Mesendoderm (in vitro differentiated cells): ENCODE measurements at regions not wholly inside any gene's neighbourhood (a gene's known extent, or its start where the extent isn't known, plus 50 kb on each side); places are given as distances from the start of the nearest gene placed in this dataset.

Experiments
- DNase-seq: peaks from one replicate; pipeline ENCODE4 v3.0.0; 2013
- H2AK5ac ChIP-seq: 2 replicates; pipeline ENCODE4 v1.6.1; 2013; ENCODE audit warnings: low read length, inconsistent platforms
- H2BK120ac ChIP-seq: 2 replicates; pipeline ENCODE4 v1.6.1; 2013; ENCODE audit warnings: low read depth, mild to moderate bottlenecking, low read length, moderate library complexity, mixed read lengths
- H2BK15ac ChIP-seq: replicated peaks from 2 replicates; pipeline ENCODE4 v1.6.1; 2013; ENCODE audit warnings: low read depth, mild to moderate bottlenecking, moderate library complexity
- H2BK5ac ChIP-seq: 2 replicates; pipeline ENCODE4 v1.6.1; 2013; ENCODE audit warnings: low read length, inconsistent platforms
- H3K18ac ChIP-seq: 2 replicates; pipeline ENCODE4 v1.6.1; 2013; ENCODE audit warnings: mild to moderate bottlenecking, low read length, mixed read lengths
- H3K23ac ChIP-seq: one replicate; pipeline ENCODE4 v1.6.1; 2013; ENCODE audit warnings: low read length
- H3K27ac ChIP-seq: 2 replicates; pipeline ENCODE4 v1.5.1; 2013; ENCODE audit warnings: low read depth, mild to moderate bottlenecking, inconsistent platforms, low read length, moderate library complexity
- H3K27me3 ChIP-seq: 2 replicates; pipeline ENCODE4 v1.6.1; 2013; ENCODE audit warnings: low read length, control low read depth, mild to moderate bottlenecking, inconsistent platforms; ENCODE audit not compliant: insufficient read depth, poor library complexity
- H3K36me3 ChIP-seq: 2 replicates; pipeline ENCODE4 v1.6.1; 2013; ENCODE audit warnings: low read length, inconsistent platforms; ENCODE audit not compliant: control insufficient read depth, insufficient read depth
- H3K4ac ChIP-seq: one replicate; pipeline ENCODE4 v1.6.1; 2013; ENCODE audit warnings: low read depth, mild to moderate bottlenecking, low read length, moderate library complexity
- H3K4me1 ChIP-seq: 2 replicates; pipeline ENCODE4 v1.6.1; 2013; ENCODE audit warnings: low read depth, low read length, inconsistent platforms; ENCODE audit not compliant: control insufficient read depth
- H3K4me2 ChIP-seq: 2 replicates; pipeline ENCODE4 v1.6.1; 2013; ENCODE audit warnings: low read length
- H3K4me3 ChIP-seq: 2 replicates; pipeline ENCODE4 v1.5.1; 2013; ENCODE audit warnings: mild to moderate bottlenecking, low read length
- H3K56ac ChIP-seq: one replicate; pipeline ENCODE4 v1.6.1; 2013; ENCODE audit warnings: low read length
- H3K79me1 ChIP-seq: 2 replicates; pipeline ENCODE4 v1.6.1; 2013; ENCODE audit warnings: low read length, inconsistent platforms
- H3K79me2 ChIP-seq: 2 replicates; pipeline ENCODE4 v1.6.1; 2013; ENCODE audit warnings: mild to moderate bottlenecking, low read length; ENCODE audit not compliant: control insufficient read depth, insufficient read depth
- H3K9ac ChIP-seq: 2 replicates; pipeline ENCODE4 v1.6.1; 2013; ENCODE audit warnings: low read length, inconsistent platforms
- H4K5ac ChIP-seq: one replicate; pipeline ENCODE4 v1.6.1; 2013; ENCODE audit warnings: low read length
- H4K8ac ChIP-seq: one replicate; pipeline ENCODE4 v1.6.1; 2013; ENCODE audit warnings: low read depth, mild to moderate bottlenecking, control low read depth, low read length, moderate library complexity
- WGBS: extraction: QIAGEN DNeasy Blood & Tissue Kit; methylation state at CpG from one replicate; pipeline ENCODE4 v1.1.7; 2013; ENCODE audit warnings: low lambda C conversion rate, missing lambda C conversion rate; ENCODE audit not compliant: insufficient coverage; ENCODE audit errors: extremely low coverage; 5-methylcytosine and 5-hydroxymethylcytosine counted together

DNA sequence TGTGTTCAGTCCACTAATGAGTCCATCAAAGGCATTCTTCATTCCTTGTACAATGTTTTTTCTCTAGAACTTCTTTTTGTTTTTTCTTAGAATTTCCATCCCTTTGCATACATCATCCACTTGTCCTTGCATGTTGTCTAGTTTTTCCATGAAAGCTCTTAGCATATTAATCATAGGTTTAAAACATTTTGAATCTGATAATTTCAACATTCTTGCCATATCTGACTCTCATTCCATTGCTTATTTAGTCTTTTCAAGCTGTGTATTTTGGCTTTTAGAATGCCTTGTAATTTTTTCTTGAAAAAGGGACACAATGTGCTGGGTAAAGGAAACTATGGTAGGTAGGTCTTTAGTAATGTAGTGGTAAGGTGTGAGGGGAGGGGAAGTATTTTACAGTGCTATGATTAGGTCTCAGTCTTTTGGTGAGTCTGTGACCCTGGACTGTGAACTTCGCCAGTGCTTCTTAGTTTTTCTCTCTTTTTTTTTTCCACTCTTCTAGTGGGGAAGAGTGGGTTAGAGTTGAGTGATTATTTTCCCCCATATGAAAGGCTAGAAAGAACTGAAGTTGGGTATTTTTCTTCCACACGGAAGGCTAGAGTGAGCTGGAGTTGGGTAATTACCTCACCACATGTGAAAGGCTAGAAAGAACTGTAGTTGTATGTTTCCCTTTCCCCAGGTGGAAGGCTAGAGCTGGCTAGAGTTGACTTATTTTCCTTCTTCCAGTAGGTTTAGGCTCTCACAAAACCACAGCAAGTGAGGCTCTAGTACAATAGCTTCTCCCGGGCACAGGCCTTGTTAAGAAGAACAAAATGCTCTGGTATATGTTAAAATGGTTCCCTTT, 172.1 kb downstream of the SNX18 start:
- Histone ChIP-seq H2BK120ac (no peak overlapping the region), H3K79me1 (no peaks in the 10 kb centered on the region), H2AK5ac (no peak overlapping the region), H3K27me3 (no peaks in the 10 kb centered on the region), H3K9ac (no peak overlapping the region), H3K4me3 (no peak overlapping the region), H4K5ac (no peak overlapping the region), H3K27ac (no peak overlapping the region), H3K56ac (no peak overlapping the region), H2BK5ac (no peak overlapping the region), H3K4me2 (no peak overlapping the region), H3K4ac (no peak overlapping the region), H2BK15ac (no peak overlapping the region), H3K36me3 (no peaks in the 10 kb centered on the region), H3K18ac (peak overlapping the region; percentile 28), H4K8ac (no peak overlapping the region), H3K23ac (no peak overlapping the region), H3K4me1 (no peaks in the 10 kb centered on the region), H3K79me2 (no peaks in the 10 kb centered on the region)
- DNase-seq = no peak
- WGBS = no CpG with 5 or more reads among the region's 3 CpGs

DNA sequence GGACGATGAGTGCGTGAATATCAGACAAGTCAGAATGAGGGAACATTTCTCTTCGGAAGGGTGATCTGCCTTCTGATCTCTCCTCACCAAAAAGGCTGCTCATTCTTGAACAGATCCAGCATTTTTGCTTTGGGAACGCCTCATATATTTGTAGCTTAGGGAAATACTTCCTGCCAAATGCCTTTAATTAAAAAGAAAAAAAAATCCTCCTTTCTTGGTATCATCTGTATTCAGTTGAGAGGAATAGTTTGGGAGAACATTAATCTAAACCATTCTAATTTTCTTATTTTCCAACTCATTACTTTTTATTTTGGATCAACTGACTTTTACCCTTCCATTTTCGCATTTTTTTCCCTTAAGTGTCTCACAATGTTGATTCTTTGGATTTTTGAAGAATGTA, 163.4 kb downstream of the SNX18 start:
- H2BK5ac ChIP-seq = no peak overlapping the region
- WGBS = no CpG with 5 or more reads among the region's 5 CpGs
- H3K9ac ChIP-seq = no peak overlapping the region

DNA sequence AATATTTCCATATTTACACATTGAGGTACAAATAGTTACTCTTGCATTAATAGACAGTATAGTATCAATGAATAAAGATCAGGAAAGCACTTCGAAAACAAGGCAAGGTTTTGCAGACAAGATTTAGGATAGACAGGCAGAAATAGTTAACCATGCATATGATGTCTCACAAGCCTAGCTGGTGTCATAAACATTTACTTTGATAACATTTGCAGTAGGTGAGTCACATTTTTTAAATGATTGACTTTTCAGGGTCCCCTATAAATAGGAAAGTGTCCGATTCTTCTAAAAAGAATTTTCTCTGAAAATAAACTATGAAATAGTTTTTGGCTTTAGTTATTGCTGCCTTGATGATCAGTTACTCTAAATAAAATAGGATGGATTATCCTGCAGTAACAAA, 162.1 kb downstream of the SNX18 start:
- no peak overlapping the region for H3K27ac ChIP-seq
- no peak overlapping the region for H3K9ac ChIP-seq
- no peak overlapping the region for H2BK15ac ChIP-seq
- H3K18ac ChIP-seq = no peak overlapping the region
- no peak overlapping the region for H3K4me3 ChIP-seq
- H3K4me2 ChIP-seq = no peak overlapping the region
- H3K36me3 ChIP-seq = no peaks in the 10 kb centered on the region
- no peak for DNase-seq
- no CpG with 5 or more reads among the region's 2 CpGs for WGBS
- H3K4ac ChIP-seq = no peak overlapping the region
- no peak overlapping the region for H2BK120ac ChIP-seq
- H3K4me1 ChIP-seq = no peaks in the 10 kb centered on the region
- H3K23ac ChIP-seq = no peak overlapping the region
- H3K79me1 ChIP-seq = no peaks in the 10 kb centered on the region
- no peak overlapping the region for H3K56ac ChIP-seq
- no peaks in the 10 kb centered on the region for H3K27me3 ChIP-seq
- no peak overlapping the region for H2BK5ac ChIP-seq
- H3K79me2 ChIP-seq = no peaks in the 10 kb centered on the region
- H4K8ac ChIP-seq = no peak overlapping the region
- no peak overlapping the region for H4K5ac ChIP-seq
- no peak overlapping the region for H2AK5ac ChIP-seq

More for the DNA sequence above, 163.4 kb downstream of the SNX18 start:
- Histone ChIP-seq H3K36me3 (no peaks in the 10 kb centered on the region), H4K8ac (no peak overlapping the region), H3K79me1 (no peaks in the 10 kb centered on the region), H3K27ac (no peak overlapping the region), H3K4me3 (no peak overlapping the region), H3K79me2 (no peaks in the 10 kb centered on the region), H3K4me1 (no peaks in the 10 kb centered on the region), H2BK120ac (no peak overlapping the region), H2BK15ac (no peak overlapping the region), H4K5ac (no peak overlapping the region), H3K18ac (no peak overlapping the region), H3K23ac (no peak overlapping the region), H3K4ac (no peak overlapping the region), H2AK5ac (no peak overlapping the region), H3K56ac (no peak overlapping the region), H3K27me3 (no peaks in the 10 kb centered on the region), H3K4me2 (no peak overlapping the region)
- DNase-seq = no peak

DNA sequence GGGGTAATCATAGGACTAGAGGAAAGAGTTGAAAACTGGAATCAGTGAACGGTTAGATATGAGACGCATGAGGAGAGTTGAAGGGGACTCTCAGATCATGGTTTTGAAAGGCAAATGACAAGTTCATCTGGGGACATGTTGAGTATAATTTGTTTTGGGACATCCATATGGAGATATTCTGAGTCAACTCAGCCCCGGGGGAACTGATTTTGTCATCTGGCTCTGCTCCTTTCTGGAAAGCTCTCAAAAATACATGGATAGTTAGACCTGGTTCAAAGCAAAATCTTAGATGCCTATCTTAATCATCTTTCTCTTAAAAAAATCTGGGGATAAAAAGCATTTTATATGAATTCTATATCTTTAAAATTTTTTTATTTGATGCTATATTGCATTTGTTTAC, 161.2 kb downstream of the SNX18 start:
- Histone ChIP-seq H3K4me3 (no peak overlapping the region), H3K9ac (no peak overlapping the region), H4K8ac (no peak overlapping the region), H4K5ac (no peak overlapping the region), H3K23ac (no peak overlapping the region), H2BK120ac (no peak overlapping the region), H3K4ac (no peak overlapping the region), H3K4me1 (no peaks in the 10 kb centered on the region), H2BK5ac (no peak overlapping the region), H3K36me3 (no peaks in the 10 kb centered on the region), H3K27me3 (no peaks in the 10 kb centered on the region), H3K4me2 (no peak overlapping the region), H3K27ac (no peak overlapping the region), H2BK15ac (no peak overlapping the region), H3K79me1 (no peaks in the 10 kb centered on the region), H3K18ac (no peak overlapping the region), H2AK5ac (no peak overlapping the region), H3K79me2 (no peaks in the 10 kb centered on the region), H3K56ac (no peak overlapping the region)
- no CpG with 5 or more reads among the region's 3 CpGs for WGBS
- no peak for DNase-seq

DNA sequence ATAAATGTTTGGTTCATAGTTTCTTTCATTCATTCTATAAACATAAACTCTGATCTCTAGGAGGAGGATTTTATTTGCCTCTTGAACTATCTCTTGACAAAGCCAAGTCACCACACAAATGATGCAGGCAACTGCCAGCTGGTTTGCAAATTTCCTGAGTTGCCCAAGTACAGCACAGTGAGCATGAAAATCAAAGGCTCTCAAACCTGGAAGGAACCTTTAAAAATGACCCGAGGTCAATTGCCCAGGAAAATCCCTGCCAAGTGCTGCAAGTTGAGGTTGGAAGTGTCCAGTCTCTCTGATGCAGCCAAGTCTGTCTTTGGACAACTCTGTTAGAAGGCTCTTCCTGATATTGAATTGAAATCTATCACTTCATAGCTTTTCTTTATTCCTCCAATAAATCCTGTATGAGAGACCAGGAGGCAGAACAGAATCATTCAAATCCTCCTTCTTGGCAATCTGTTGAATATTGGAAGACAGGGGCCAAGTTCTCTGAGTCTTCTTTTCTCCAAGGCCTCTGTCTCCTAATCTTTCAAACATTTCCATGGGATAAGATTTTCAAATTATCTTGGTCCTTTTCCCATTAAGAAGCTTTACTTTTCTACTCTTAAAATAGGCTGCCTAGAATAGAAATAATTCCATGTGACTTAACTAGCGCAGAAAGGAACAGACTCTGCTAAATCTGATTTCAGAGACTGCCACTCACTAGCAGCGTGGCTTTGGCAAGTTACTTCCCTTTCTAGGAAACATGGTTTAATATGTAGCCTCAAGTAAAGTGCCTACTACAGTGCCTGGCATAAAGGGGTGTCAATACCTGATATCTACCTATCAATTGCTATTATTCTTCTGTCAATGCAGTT, 159.2 kb downstream of the SNX18 start:
- Histone ChIP-seq H3K36me3 (no peaks in the 10 kb centered on the region), H3K4me3 (no peak overlapping the region), H3K27ac (no peak overlapping the region), H3K56ac (no peak overlapping the region), H3K4ac (no peak overlapping the region), H3K23ac (no peak overlapping the region), H3K27me3 (no peaks in the 10 kb centered on the region), H3K18ac (no peak overlapping the region), H2AK5ac (no peak overlapping the region), H4K5ac (no peak overlapping the region), H3K9ac (no peak overlapping the region), H4K8ac (no peak overlapping the region), H2BK5ac (no peak overlapping the region), H3K79me1 (no peaks in the 10 kb centered on the region), H3K4me1 (no peaks in the 10 kb centered on the region), H3K4me2 (no peak overlapping the region), H2BK15ac (no peak overlapping the region), H3K79me2 (no peaks in the 10 kb centered on the region), H2BK120ac (no peak overlapping the region)
- DNase-seq = no peak
- WGBS = no CpG with 5 or more reads among the region's 3 CpGs
